ENCODE measurements at regions not wholly inside any gene's neighbourhood (a gene's known extent, or its start where the extent isn't known, plus 50 kb on each side); places are given as distances from the start of the nearest gene placed in this dataset.

DNA sequence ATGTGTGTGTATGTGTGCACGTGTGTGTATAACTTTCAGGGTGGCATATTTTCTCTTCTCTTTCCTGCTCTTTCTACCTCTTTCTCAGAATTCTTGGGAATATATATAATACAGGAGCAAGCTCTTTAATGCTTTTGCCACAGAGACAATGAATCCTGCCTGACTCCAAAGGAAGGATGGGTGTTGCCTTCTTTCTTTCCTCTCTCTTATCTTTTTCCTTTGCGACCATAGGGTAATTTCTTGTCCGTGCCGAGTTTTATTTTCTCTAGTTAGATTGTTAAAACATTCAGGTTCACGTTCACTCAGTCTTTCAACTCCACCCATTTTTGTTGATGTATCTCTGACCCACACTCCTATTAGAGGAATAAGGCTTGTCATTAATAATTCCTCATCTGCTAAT is 129.0 kb upstream of the C1orf21 start:
- H3K4me3 ChIP-seq (ENCODE audit: low read depth, low read length), result no peak overlapping the region
- DNase-seq (ENCODE audit: low read depth), result no peak

DNA sequence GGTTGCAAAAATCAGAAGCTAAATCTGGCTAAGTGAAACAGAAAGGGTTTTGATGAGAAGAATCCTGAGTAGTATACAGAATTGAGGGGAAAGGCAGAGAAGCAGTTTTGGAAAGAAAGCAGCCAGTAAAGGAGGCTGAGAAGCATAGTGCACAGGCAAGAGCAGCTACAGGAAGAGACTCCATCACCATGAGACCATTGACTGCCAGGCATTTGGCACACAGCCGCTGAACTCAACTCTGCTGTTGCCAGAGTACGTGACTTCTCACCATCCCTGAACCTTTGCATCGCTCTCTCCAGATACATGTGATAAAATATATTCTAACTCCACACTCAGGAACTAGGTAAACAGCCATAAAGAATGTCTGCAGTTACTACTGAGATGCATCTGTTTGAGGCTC is 128.3 kb upstream of the C1orf21 start:
- DNase-seq (ENCODE audit: low read depth), result no peak
- H3K4me3 ChIP-seq (ENCODE audit: low read depth, low read length), result no peak overlapping the region

DNA sequence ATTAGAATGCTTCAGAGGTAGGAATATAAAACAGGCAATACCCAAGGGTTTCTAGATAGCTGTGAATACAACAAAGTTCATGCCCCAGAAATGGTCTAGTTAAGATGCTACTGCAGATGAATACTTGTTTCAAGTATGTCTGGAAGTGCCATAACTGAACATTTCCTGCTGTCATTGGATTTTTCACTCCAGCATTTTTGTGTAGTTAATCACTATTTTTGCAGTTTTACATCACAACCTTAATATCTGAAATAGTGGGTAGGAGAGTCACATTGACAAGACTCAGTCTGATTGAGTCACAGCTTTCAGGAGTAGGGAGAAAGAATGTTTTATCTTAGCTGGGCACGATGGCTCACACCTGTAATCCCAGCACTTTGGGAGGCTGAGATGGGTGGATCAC is 126.4 kb upstream of the C1orf21 start:
- no peak overlapping the region for H3K4me3 ChIP-seq (ENCODE audit: low read depth, low read length)
- DNase-seq (ENCODE audit: low read depth), result peak; percentile 16

DNA sequence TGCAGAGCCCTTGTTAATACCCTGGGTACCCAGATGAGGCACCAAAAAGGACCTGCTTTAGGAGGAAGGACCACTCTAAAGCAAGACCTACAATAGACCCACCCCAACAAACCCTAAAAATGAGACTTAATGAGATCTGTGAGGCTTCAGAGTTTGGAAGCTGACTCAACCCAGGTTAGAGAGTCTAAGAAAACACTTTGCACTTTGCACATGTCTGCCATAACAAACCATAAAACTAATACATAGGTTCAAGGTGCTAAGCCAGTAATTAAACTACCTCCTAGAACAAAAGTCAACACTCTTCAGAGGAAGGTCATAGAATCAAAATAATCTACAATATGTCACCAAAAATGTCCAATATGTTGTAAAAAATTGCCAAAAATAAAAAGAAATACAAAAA is 124.7 kb upstream of the C1orf21 start:
- H3K4me3 ChIP-seq (ENCODE audit: low read depth, low read length), result no peak overlapping the region
- no peak for DNase-seq (ENCODE audit: low read depth)

DNA sequence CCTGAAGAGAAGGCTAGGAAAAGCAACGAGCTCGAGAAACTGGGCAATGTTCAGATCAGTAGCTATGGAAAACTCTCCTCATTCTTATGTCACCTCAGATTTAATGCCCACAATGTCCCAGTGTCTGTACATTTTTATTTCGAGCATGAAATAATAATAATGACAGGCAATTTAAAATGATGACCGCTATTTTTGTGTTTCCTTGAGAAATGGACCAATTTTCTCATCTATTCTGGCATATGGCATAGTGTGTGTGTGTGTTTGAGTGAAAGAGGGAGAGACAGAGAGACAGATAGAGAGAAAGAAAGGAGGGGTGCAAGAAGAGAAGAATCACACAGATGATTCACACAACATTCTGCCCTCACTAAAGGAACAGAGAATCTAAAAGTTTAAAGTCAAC is 119.1 kb upstream of the C1orf21 start:
- no peak overlapping the region for H3K4me3 ChIP-seq (ENCODE audit: low read depth, low read length)

DNA sequence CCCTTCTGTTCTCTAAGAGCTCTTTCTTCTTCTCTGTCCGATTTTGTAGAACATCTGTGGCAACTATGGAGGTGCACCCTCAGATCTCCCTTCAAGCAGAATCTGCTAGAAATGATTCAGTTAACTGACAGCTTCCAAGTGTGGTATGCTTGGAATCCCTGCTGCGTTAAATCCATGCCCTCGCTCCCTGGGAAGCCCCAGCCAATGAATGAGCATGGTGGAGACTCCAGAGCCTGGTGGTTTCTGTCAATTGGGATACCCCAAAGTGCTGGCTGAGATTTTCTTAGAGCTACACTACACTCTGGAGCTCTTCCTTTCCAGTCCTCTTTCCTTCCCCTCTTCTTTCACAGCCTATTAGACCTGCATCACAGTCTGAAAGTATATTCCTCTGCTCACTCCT is 116.3 kb upstream of the C1orf21 start:
- no peak for DNase-seq (ENCODE audit: low read depth)
- H3K4me3 ChIP-seq (ENCODE audit: low read depth, low read length), result no peak overlapping the region

More for the DNA sequence above, 119.1 kb upstream of the C1orf21 start:
- no peak for DNase-seq (ENCODE audit: low read depth)

DNA sequence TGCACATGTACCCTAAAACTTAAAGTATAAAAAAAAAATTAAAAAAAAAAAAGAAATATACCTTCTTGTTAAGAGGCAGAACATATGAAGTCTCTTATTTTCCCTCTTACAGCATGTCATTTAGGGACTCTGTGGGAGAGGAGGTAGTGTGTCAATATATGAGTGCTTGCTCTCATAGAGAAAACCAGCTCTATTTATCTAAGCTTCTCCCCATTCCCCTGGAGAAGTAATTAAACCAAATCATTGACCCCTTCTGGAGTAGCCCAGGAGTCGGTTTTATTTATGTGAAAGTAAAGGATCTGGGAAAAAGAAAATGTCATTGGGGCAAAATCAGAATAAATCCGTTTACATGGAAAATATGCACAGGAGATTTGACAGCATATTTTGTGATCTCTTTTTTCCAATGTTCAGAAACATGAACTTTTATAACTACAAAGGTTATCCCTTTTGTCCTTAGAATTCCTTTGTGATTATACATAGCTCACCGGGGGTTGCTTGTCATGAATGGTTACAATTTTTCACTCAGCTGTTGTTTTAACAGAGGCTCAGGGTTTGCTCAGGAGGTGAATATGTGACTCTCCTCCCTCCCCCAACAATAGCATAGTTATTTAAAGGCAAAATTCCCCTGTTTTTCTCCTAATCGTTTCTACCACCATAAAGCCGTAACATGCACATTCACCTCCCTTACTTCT is 114.5 kb upstream of the C1orf21 start:
- DNase-seq (ENCODE audit: low read depth), result no peak
- no peak overlapping the region for H3K4me3 ChIP-seq (ENCODE audit: low read depth, low read length)

DNA sequence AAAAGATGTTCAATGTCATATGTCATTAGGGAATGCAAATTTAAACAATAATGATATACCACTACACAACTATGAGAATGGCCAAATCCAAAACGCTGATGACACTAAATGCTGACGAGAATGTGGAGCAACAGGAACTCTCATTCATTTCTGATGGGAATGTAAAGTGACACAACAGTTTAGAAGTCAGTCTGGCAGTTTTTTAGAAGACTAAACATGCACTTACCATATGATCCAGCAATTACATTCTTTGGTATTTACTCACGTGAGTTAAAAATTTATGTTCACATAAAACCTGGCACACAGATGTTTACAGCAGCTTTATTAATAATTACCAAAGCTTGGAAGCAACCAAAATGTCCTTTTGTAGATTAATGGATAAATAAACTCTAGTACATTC is 110.4 kb upstream of the C1orf21 start:
- H3K4me3 ChIP-seq (ENCODE audit: low read depth, low read length), result no peak overlapping the region
- DNase-seq (ENCODE audit: low read depth), result no peak

DNA sequence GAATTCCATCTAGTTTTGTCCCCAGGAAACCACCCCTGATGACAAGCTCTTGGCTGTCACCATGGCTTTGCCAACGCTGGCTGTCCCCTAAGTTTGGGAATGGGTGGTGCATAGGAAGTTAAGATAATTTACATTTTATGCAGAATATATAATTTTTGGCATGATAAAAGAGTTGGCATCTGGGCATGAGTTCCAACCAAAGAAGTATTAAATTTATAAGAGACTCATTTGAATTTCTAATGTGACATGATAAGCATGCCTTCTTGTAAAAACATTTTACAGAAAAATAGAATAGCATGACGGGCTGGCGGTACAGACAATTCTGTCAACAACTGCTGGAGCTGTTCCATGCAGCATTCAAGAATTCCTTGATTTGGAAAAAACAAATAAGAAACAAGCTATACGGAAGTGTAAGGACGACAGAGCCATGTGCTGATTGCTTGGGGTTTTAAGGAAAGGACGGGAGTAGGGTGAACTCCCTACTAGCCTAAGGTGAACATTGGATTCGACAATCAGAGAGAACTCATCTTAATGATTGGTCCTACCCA is 106.8 kb upstream of the C1orf21 start:
- DNase-seq (ENCODE audit: low read depth), result no peak
- no peak overlapping the region for H3K4me3 ChIP-seq (ENCODE audit: low read depth, low read length)

DNA sequence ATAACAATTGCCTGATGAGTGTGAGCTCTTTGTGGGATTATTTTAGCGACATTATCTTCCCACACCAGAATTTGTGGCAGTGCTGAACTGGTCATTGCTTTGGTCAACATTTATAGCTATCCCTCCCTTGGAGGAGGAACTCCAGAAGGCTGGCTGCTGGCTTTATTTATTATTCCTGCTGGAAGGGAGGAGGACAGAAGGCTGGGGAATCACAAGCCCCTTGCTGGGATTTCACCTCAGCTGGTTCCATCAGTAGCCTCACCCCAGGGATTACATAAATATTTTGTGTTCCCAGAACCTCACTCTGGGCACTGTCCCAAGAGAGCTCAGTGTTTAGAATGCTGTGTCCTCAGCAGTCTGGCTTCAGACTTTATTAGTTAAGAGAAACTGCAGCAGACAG is 102.8 kb upstream of the C1orf21 start:
- no peak overlapping the region for H3K4me3 ChIP-seq (ENCODE audit: low read depth, low read length)
- DNase-seq (ENCODE audit: low read depth), result peak; percentile 42

DNA sequence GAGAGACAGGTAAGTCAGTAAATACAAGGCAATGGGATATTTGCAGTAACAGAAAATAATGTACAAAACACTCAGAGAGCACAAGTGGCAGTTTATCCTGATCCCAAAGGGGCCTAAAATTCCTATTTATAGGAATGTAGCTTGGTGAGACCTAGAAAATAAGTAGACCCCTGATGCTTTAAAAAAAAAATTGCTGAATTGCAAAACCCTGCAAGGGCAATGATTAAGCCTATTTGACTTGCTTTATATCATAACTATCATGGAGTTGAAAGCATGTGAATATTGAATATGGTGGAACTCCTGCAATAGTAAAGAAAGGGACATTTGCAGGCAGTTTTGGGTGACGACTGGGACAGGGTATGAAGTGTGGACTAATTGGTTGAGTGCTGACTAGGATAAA is 101.9 kb upstream of the C1orf21 start:
- DNase-seq (ENCODE audit: low read depth), result no peak

DNA sequence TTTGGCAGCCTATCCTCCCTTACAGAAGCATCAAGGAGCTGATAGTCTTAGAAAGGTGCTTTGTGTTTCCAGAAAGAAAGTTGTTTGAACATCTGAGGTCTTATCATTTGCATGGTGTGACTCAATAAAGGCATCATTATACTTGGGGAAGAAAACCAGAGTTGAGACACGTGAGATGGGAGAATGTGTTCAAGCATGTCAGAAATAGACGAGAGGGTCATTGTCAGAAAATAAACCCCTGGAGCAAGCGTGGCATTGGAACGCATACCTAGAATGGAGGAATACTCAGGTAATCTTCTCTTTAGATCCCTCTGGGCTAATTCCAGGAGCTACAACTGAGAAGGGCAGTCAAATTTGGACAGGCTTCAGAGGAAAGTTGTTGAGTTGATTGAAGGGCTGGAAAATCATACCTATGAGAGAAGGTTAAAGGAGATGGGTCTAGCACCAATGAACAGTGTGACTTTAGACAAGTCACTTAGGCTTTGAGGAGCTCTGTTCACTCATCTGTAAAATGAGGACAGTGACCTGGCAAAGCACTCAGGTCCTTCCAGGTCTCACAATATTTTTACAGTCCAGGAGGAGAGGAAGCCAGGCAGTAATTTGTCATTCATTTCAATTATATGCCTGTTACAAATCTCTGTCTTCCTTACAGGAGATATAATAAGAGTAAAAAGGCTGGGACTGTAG is 101.3 kb upstream of the C1orf21 start:
- no peak overlapping the region for H3K4me3 ChIP-seq (ENCODE audit: low read depth, low read length)

More for the DNA sequence above, 101.9 kb upstream of the C1orf21 start:
- no peak overlapping the region for H3K4me3 ChIP-seq (ENCODE audit: low read depth, low read length)

DNA sequence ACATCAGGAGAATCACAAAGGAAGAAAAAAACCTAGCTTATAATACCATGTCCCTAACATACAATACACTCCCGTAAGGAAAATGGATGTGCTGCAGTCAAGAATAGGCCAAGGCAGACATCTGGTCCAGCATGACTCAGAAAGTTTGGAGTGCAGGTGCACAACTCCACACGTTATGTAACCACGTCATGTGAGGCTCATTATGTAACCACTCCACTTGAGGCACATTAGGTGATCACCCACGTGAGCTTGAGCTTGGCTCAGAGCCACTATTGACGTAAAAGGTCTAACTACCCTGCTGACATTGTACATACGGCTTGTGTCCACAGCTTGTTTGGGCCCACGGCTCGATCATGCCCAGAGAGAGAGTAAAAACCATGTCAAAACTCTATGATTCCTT is 99.8 kb upstream of the C1orf21 start:
- no peak overlapping the region for H3K4me3 ChIP-seq (ENCODE audit: low read depth, low read length)
- no peak for DNase-seq (ENCODE audit: low read depth)

More for the DNA sequence above, 101.3 kb upstream of the C1orf21 start:
- DNase-seq (ENCODE audit: low read depth), result no peak

DNA sequence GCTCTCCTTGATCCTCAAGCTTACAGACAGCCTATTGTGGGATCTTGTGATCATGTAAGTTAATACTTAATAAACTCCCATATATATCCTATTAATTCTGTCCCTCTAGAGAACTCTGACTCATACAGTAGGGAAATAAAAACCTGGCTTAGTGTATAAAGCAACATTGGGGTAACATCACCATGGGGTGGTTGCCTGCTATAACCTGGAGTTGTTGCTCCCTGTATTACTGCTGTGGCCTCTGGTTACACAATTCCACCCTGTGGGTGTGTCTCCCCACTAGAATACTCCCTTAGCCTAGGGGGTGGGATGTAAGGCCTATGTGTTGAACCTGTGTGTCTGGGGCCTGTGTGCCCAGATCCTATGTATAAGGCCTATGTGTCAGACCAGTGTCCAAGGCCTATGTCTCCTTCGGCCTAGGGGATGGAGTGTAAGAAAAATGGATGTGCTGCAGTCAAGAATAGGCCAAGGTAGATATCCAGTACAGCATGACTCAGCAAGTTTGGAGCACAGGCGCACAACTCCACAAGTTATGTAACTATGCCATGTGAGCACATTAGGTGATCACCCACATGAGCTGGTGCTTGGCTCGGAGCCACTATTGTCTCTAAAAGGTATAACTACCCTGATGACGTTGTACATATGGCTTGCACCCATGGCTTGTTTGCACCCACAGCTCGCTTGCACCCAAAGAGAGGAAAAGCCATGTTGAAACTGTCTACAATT is 96.8 kb upstream of the C1orf21 start:
- H3K4me3 ChIP-seq (ENCODE audit: low read depth, low read length), result no peak overlapping the region
- DNase-seq (ENCODE audit: low read depth), result no peak

DNA sequence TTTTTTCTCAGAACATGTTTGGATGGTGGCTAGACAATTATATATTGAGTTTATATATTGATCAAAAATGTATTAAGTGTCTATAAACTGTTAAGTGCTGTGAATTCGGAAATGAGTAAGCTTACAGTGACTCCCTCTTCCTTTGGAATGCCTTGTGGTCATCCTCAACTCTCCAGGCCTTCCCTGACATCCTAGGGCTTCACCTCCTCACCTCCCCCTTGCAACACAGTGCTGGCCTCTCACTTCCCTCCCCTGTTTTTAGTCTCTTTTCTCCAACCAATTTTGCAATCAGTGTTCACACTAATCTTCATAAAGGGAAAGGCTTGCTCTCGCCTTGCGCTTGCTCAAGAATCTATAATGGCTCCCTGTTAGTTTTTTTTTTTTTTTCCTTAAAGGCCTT is 95.1 kb upstream of the C1orf21 start:
- no peak overlapping the region for H3K4me3 ChIP-seq (ENCODE audit: low read depth, low read length)
- DNase-seq (ENCODE audit: low read depth), result no peak

DNA sequence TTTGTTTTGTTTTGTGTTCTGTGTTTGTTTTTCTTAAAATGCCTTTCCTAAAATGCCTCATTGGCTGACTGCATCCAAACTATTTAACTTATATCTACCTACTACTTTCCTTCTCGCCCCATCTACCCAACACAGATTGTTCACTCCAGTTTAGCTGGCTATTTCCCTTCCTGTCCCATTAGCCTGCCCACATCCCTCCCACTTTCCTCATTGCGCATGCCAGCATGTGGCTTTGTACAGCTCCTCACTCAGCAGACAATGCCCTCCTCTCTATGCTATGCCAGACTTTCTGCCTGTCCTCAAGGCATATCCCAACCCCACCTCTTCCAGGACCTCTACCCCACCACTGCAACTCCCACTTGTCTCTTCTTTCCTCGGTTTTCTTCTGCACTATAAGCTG is 94.7 kb upstream of the C1orf21 start:
- no peak for DNase-seq (ENCODE audit: low read depth)
- no peak overlapping the region for H3K4me3 ChIP-seq (ENCODE audit: low read depth, low read length)

DNA sequence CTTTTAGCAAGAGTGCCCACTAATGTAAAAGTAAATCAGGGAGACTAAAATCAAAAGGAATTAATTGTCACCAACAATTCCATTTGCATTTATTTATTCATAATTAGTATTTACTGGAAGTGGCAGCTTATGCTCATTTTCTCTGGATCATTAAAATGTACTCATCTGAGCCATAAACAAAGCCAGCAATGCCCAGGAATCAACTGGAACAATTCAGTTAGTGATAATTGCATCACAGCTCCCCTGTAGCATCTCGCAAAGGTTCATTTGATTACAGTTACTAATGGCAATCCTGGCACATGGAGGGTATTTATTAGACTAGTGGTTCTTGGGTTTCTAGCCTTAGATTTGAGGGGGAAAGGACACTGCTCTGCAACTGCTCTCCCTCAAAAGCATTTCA is 92.7 kb upstream of the C1orf21 start:
- no peak overlapping the region for H3K4me3 ChIP-seq (ENCODE audit: low read depth, low read length)
- DNase-seq (ENCODE audit: low read depth), result no peak

DNA sequence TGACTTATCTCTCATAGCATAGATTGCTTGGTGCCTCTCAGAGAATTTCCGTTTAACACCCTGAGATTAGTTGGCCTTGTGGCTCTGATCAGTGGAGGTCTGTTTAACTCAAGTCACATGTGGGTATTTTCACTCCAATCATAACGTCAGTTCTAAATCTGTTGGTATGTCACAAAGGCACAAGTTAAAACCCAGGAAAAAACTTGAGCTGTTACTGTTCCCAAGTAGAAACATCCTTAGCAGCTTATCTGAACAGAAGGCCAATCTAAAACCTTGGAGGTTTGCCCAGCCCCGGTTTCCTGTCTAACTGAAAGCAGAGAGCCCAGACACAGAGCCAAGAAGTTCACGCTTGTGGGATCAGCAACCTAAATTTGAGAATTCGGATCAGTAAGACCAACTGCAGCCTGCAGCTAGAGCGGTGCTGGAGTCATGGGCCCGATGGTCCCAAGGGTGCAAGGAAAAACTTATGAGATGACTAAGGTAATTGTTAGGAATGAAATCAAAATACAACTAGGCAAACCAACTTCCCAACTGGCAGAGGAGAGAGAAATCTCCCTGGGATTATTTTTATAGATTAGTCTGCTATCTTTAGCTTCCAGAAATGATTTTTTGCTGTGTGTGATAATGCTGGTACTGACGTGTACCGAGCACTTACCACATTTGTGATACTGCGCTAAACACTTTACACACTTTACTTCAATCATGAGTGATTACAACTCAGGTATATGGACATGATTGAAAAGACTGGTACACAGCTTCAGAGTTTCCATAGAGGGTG is 90.2 kb upstream of the C1orf21 start:
- DNase-seq (ENCODE audit: low read depth), result peak; percentile 80
- H3K4me3 ChIP-seq (ENCODE audit: low read depth, low read length), result no peak overlapping the region

DNA sequence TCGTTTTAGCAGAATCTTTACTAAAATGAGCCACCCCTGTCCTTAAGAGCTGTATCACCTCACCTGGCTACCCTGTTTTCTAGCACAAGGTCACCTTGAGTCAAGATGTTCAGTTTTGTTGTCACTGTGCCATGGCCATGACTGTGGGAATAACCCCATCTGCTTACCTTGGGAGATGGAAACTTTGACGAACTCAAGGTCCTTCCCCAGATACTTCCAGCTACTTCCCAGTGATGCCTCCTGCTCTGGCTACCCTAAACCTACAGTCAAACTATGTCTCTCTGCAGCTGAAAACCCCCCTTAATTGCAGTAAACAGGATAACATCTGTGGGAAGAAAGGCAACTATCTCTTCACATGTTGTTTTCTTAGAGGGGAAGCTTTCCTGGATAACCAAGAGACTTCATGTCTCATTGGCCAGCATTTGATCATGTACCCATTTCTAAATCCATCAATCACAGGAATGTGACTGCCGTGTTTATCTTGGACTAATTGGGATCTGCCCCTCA is 89.5 kb upstream of the C1orf21 start:
- H3K4me3 ChIP-seq (ENCODE audit: low read depth, low read length), result no peak overlapping the region
- no peak for DNase-seq (ENCODE audit: low read depth)

All from skeletal muscle cell (primary cell).